LHCN-M2 (cell line): ENCODE measurements at regions not wholly inside any gene's neighbourhood (a gene's known extent, or its start where the extent isn't known, plus 50 kb on each side); places are given as distances from the start of the nearest gene placed in this dataset.

Experiments used
- DNase-seq: peaks from one replicate; pipeline ENCODE4 v3.0.0-alpha.2; 2012; ENCODE audit warnings: low read depth

- DNase-seq, result no peak
Observed at GRCh38 chr19:31095100-31095804, 254.0 kb downstream of the TSHZ3 start.

DNA sequence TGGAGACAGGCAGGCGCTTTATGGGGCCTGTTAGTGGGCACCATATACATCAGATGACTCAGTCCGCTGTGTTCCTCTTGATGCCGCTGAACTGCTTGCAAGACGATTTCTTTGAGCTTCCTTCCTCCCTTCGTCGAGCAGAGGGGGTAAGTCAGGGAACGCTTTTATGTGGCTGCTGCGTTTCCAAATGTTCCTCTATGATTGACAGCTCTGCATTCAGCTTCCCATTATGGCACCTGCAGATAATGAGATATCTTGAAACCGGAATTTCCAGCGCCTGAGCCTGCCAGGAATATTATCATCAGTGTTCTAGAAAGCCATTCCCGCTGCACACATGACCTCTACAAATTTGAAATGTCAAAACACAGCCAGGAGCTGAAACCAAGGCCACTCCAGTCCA lies 257.0 kb downstream of the TSHZ3 start:
- DNase-seq, result no peak

GRCh38 chr19:31089681-31090080 lies 259.6 kb downstream of the TSHZ3 start:
- DNase-seq, result no peak

GRCh38 chr19:31085125-31085524 lies 264.1 kb downstream of the TSHZ3 start:
- DNase-seq, result no peak

DNA sequence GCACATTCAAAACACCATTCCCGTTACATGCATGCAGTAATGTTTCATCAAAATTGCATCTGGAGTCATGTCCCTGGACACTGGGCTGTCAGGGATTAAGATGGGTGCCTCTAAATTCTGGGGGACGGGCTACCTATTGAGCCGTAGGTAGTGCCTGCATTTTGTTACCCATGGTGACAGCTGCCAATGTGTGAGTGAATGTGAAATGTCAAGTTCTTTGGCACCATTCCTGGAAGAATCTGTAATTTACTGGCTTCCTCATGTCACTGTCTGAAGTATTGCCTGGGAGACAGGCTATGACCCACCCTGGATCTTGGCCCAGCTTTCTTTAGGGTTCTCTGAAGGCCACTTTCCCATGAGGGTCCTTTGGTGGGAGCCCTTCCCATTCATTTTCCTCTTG lies 266.1 kb downstream of the TSHZ3 start:
- DNase-seq, result no peak

GRCh38 chr19:31075146-31075655 lies 274.0 kb downstream of the TSHZ3 start:
- no peak for DNase-seq

- DNase-seq, result no peak
Observed at GRCh38 chr19:31074199-31075125, 274.8 kb downstream of the TSHZ3 start.

GRCh38 chr19:31073485-31074198 lies 275.6 kb downstream of the TSHZ3 start:
- DNase-seq, result no peak

GRCh38 chr19:31072451-31072850 lies 276.8 kb downstream of the TSHZ3 start:
- DNase-seq, result no peak

GRCh38 chr19:31071136-31071855 lies 277.9 kb downstream of the TSHZ3 start:
- no peak for DNase-seq

- no peak for DNase-seq
Observed at GRCh38 chr19:31070146-31071065, 278.8 kb downstream of the TSHZ3 start.

- DNase-seq, result no peak
Observed at GRCh38 chr19:31068268-31068667, 281.0 kb downstream of the TSHZ3 start.

DNA sequence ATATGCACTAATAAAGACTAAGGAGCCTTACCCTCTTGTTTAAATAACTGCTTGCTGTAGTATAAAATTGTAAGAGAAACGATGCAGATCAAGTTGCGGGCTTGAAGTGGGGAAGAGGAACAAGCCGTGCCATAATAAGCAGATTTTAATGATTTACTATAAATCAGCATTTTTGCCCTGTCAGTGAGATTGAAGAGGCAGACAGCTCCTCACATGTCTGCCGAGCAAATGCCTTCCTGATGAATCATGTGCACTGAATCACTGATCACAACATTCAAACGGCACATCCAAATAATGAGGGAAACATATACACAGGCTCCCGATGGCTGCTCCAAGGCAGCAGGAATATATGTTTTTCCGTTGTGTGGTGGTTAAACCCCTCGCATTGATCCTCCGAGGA lies 282.9 kb downstream of the TSHZ3 start:
- peak; percentile 87 for DNase-seq

- peak; percentile 72 for DNase-seq
Observed at GRCh38 chr19:31064491-31064890, 284.7 kb downstream of the TSHZ3 start.

GRCh38 chr19:31058676-31059340 lies 290.4 kb downstream of the TSHZ3 start:
- no peak for DNase-seq

GRCh38 chr19:31057476-31057875 lies 291.8 kb downstream of the TSHZ3 start:
- DNase-seq, result no peak

- DNase-seq, result no peak
Observed at GRCh38 chr19:31055454-31055853, 293.8 kb downstream of the TSHZ3 start.

DNA sequence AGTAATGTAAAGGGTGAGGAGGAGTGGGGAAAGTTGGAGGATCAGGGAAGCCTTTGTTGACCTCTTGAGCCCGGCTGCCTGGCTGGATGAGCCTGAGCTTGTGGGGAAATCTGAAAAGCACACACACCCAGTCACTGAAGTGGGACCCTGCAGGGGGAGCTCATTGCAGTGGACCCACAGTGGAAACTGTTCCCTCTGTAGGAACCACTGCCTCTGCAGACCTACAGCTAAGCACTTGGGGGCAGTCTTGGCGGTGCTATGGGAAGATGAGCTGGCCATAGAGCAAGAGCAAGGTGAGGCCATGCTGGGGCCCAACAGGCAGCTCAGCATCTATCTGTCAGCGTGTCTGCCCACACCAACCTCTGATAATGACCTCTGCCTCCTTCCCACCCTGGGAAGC lies 294.8 kb downstream of the TSHZ3 start:
- peak; percentile 65 for DNase-seq

DNA sequence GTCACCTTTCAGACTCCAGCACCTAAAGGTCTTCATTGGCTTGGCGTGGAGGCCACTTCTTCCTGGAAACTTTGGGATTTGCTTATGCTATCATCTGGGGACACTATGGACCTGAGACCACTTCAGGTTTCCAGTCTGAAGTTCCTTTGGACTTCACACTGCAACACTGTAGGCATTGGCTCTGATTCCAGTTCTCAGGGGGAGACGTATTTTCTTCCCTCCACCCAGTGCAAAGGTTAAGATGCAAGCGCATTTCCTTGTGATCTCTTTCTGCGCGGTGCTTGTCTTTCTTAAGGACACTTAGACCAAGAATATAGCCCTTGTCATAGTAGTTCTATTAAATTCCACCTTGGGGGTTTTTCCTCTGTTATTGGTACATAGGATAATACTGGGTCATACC lies 299.8 kb downstream of the TSHZ3 start:
- DNase-seq, result no peak

- no peak for DNase-seq
Observed at GRCh38 chr19:31046024-31046423, 303.2 kb downstream of the TSHZ3 start.
